CD4-positive, alpha-beta memory T cell (primary cell): ENCODE measurements at regions not wholly inside any gene's neighbourhood (a gene's known extent, or its start where the extent isn't known, plus 50 kb on each side); places are given as distances from the start of the nearest gene placed in this dataset.

Source experiments
- CTCF ChIA-PET: fragments of 350-600 bp; sonication (Branson Sonifier 250); formaldehyde crosslinking; loops from one replicate; lab custom pipeline; 2021; ENCODE audit warnings: inconsistent platforms; ENCODE audit not compliant: partially characterized antibody; lab: Charles Lee
- POLR2A ChIA-PET: fragments of 350-600 bp; sonication (Branson Sonifier 250); formaldehyde crosslinking; loops from one replicate; lab custom pipeline; 2021; ENCODE audit not compliant: partially characterized antibody; lab: Charles Lee
- DNase-seq, 5 donors: peaks; one replicate each; pipeline versions ENCODE4 v3.0.0 to v3.0.0-alpha.2; 2020 to 2022; ENCODE audit warnings: mixed read lengths in 1 of 5
- H3K27ac ChIP-seq: one replicate; pipeline ENCODE4 v1.7.0; 2013; ENCODE audit warnings: low read depth, low read length
- H3K27me3 ChIP-seq: 2 replicates; pipeline ENCODE4 v1.7.0; 2013; ENCODE audit warnings: mild to moderate bottlenecking, low read length, moderate library complexity; ENCODE audit not compliant: insufficient read depth
- H3K36me3 ChIP-seq: 2 replicates; pipeline ENCODE4 v1.7.0; 2013; ENCODE audit warnings: mild to moderate bottlenecking, low read length, moderate library complexity; ENCODE audit not compliant: insufficient read depth
- H3K4me1 ChIP-seq: 2 replicates; pipeline ENCODE4 v1.7.0; 2013; ENCODE audit warnings: mild to moderate bottlenecking, low read length, moderate library complexity; ENCODE audit not compliant: insufficient read depth
- H3K4me3 ChIP-seq, 2 donors: one replicate each; pipeline ENCODE4 v1.7.0; 2013; ENCODE audit warnings: low read length in 2 of 2, mild to moderate bottlenecking in 1 of 2
- H3K9me3 ChIP-seq, 2 donors: one replicate each; pipeline ENCODE4 v1.7.0; 2013; ENCODE audit warnings: low read length in 2 of 2, control low read depth in 1 of 2; ENCODE audit not compliant: control insufficient read depth in 1 of 2
- H3K27ac Mint-ChIP-seq, 7 donors: one replicate each; pipeline ENCODE4 v1.8.0; 2020 to 2021; ENCODE audit warnings: mixed read lengths in 7 of 7, mild to moderate bottlenecking in 6 of 7, inconsistent platforms in 3 of 7, moderate library complexity in 3 of 7
- H3K27me3 Mint-ChIP-seq, 2 donors: one replicate each; pipeline ENCODE4 v1.8.0; 2020 to 2021; ENCODE audit warnings: mixed read lengths in 2 of 2
- H3K36me3 Mint-ChIP-seq, 2 donors: one replicate each; pipeline ENCODE4 v1.8.0; 2020 to 2021; ENCODE audit warnings: mixed read lengths in 2 of 2, inconsistent platforms in 1 of 2, mild to moderate bottlenecking in 1 of 2
- H3K4me1 Mint-ChIP-seq, 4 donors: one replicate each; pipeline ENCODE4 v1.8.0; 2020 to 2021; ENCODE audit warnings: mixed read lengths in 4 of 4, mild to moderate bottlenecking in 1 of 4
- H3K4me3 Mint-ChIP-seq, 8 donors: one replicate each; pipeline ENCODE4 v1.8.0; 2020 to 2021; ENCODE audit warnings: mixed read lengths in 8 of 8, mild to moderate bottlenecking in 7 of 8, moderate library complexity in 6 of 8, inconsistent platforms in 3 of 8
- H3K9me3 Mint-ChIP-seq, 8 donors: one replicate each; pipeline ENCODE4 v1.8.0; 2020 to 2021; ENCODE audit warnings: mixed read lengths in 8 of 8, mild to moderate bottlenecking in 5 of 8, inconsistent platforms in 3 of 8, moderate library complexity in 1 of 8
- intact Hi-C: fragments of 100-400 bp; cut with micrococcal nuclease; formaldehyde crosslinking; loops from one replicate; pipeline ENCODE4 v1.15.1; 2023

DNA sequence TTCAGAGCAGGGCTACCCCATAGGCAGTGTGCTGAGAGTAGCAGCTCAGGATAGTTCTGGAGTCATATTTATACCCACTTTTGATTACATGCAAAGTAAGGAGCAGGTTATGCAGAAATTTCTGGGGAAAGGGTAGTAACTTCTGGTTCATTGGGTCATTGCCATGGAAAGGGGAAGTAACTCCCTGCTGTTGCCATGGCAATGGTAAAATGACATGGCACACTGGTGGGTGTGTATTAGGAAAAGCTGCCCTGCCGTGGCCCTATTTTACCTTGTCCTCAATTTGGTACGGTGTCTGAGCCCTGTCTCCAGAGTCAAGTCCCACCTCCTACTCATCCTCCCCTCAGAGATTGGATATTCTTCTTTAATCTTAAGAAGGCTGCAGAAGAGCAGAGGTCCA is 526.7 kb upstream of the TYRP1 start:
- no peak for DNase-seq
- intact Hi-C loops, result loop anchor here (5.0 kb wide), 1 partner anchor 41 kb away; no protein-coding TSS in a partner anchor
- H3K9me3 Mint-ChIP-seq, result peaks cover 3 to 27% (median 16%) of the 10 kb centered on the region in 8 donors
- H3K36me3 ChIP-seq, result no peaks in the 10 kb centered on the region
- no peak overlapping the region for H3K27ac ChIP-seq
- no peak overlapping the region for H3K27ac Mint-ChIP-seq
- H3K4me3 Mint-ChIP-seq, result no peak overlapping the region
- H3K9me3 ChIP-seq, result no peaks in the 10 kb centered on the region
- ChIA-PET POLR2A (no interaction called here), CTCF (no interaction called here)
- no peaks in the 10 kb centered on the region for H3K36me3 Mint-ChIP-seq
- H3K4me1 Mint-ChIP-seq, result no peaks in the 10 kb centered on the region
- H3K27me3 ChIP-seq, result no peaks in the 10 kb centered on the region
- no peak overlapping the region for H3K4me3 ChIP-seq
- H3K4me1 ChIP-seq, result no peaks in the 10 kb centered on the region
- H3K27me3 Mint-ChIP-seq, result no peaks in the 10 kb centered on the region

DNA sequence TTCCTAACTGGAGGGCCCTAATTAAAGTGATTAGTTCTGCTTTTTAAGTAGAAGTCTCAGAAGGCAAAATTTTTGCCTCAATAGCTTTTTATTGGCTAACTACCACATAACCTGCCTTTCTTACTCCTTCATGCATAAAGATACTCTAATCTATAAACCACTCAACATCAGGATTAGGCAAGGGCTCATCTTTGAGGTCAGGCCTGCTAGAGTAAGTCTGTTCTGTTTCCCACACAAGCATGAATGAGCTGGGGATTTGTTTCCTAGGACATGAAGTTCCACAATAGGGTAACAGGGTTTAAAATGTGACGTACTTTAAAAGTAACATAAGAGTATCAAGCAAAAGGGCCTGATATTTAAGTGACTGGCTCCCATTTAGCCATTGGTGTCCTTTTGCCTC is 522.7 kb upstream of the TYRP1 start:
- no peaks in the 10 kb centered on the region for H3K4me1 Mint-ChIP-seq
- no peaks in the 10 kb centered on the region for H3K27me3 Mint-ChIP-seq
- Histone ChIP-seq H3K9me3 (no peaks in the 10 kb centered on the region), H3K36me3 (no peaks in the 10 kb centered on the region), H3K4me3 (no peak overlapping the region), H3K27me3 (no peaks in the 10 kb centered on the region), H3K27ac (no peak overlapping the region), H3K4me1 (no peaks in the 10 kb centered on the region)
- peaks cover 3 to 29% (median 20%) of the 10 kb centered on the region in 8 donors for H3K9me3 Mint-ChIP-seq
- intact Hi-C loops, result no loop called here
- H3K27ac Mint-ChIP-seq, result no peak overlapping the region
- CTCF ChIA-PET, result no interaction called here
- DNase-seq, result no peak
- no peaks in the 10 kb centered on the region for H3K36me3 Mint-ChIP-seq
- no peak overlapping the region for H3K4me3 Mint-ChIP-seq
- POLR2A ChIA-PET, result no interaction called here

DNA sequence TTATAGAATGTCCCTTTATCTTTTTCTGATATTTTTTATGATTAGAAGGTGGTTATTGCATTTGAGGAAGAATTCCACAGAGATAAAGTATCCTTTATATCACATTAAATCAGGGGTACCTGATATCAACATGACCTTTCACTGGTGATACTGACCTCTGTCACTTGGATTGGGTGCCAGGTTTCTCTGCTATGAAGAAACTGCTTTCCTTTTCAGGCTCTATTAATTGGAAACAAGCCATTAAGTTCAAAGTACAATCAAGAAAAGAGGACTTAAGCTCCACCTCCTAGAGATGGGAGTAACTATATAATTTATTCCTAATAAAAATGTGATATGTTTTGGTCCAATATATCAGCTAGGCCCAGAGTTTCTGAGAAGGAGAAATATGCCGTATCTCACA is 514.6 kb upstream of the TYRP1 start:
- Mint-ChIP-seq H3K4me3 (no peak overlapping the region), H3K9me3 (peaks cover 0 to 28% (median 20%) of the 10 kb centered on the region in 8 donors), H3K27ac (no peak overlapping the region), H3K27me3 (no peaks in the 10 kb centered on the region), H3K4me1 (peaks cover 0 to 2% (median 0%) of the 10 kb centered on the region in 4 donors), H3K36me3 (no peaks in the 10 kb centered on the region)
- Histone ChIP-seq H3K36me3 (no peaks in the 10 kb centered on the region), H3K27me3 (no peaks in the 10 kb centered on the region), H3K4me1 (no peaks in the 10 kb centered on the region), H3K27ac (no peak overlapping the region), H3K4me3 (no peak overlapping the region), H3K9me3 (peaks cover 0 to 4% of the 10 kb centered on the region in 2 donors)
- no peak for DNase-seq
- CTCF ChIA-PET, result no interaction called here
- POLR2A ChIA-PET, result no interaction called here
- intact Hi-C loops, result no loop called here

DNA sequence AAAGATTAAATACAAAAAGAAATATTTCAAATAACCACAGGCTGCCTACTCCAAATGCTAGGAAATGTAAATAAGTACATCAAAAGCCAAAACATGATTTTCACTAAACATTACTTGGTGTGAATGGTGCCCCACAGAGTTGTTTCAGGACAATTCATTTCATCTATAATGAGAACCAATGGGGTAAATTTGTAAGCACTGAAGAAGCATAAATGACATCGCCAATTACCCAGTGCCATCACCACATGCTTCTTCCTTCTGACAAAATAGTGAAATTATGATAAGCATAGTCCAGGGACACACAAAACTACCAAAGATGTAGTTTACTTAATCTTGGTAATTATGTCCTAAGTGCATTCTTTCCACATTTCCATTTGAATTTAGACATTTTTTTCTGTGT is 510.4 kb upstream of the TYRP1 start:
- CTCF ChIA-PET, result no interaction called here
- no peak for DNase-seq
- no peaks in the 10 kb centered on the region for H3K36me3 ChIP-seq
- no peak overlapping the region for H3K4me3 ChIP-seq
- H3K4me1 ChIP-seq, result no peaks in the 10 kb centered on the region
- Mint-ChIP-seq H3K9me3 (peaks cover 2 to 40% (median 23%) of the 10 kb centered on the region in 8 donors), H3K4me1 (peaks cover 0 to 2% (median 0%) of the 10 kb centered on the region in 4 donors), H3K27me3 (no peaks in the 10 kb centered on the region), H3K4me3 (no peak overlapping the region), H3K36me3 (no peaks in the 10 kb centered on the region), H3K27ac (no peak overlapping the region)
- H3K27ac ChIP-seq, result no peak overlapping the region
- H3K27me3 ChIP-seq, result no peaks in the 10 kb centered on the region
- intact Hi-C loops, result no loop called here
- H3K9me3 ChIP-seq, result peaks cover 0 to 4% of the 10 kb centered on the region in 2 donors
- POLR2A ChIA-PET, result no interaction called here

DNA sequence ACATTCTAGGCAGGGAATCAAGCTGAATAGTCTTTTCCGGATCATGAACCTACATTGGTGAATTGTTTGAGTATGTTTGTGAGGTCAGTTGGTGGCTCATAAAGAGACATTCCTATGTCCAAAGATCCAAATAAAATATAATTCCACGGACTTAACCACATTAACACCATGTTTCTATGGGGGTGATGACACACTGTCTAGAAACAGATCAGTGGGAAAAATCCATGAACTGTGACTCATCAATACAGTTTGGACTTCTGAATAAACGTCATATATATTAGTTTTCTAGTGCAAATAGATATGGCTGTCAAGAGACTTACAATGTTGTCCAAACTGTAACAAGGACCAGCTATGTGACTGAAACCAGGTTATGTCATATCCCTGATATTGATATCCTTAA is 509.9 kb upstream of the TYRP1 start:
- CTCF ChIA-PET, result no interaction called here
- H3K36me3 Mint-ChIP-seq, result no peaks in the 10 kb centered on the region
- POLR2A ChIA-PET, result no interaction called here
- intact Hi-C loops, result no loop called here
- no peak overlapping the region for H3K27ac ChIP-seq
- H3K27me3 Mint-ChIP-seq, result no peaks in the 10 kb centered on the region
- H3K4me1 Mint-ChIP-seq, result peaks cover 0 to 2% (median 0%) of the 10 kb centered on the region in 4 donors
- H3K9me3 ChIP-seq, result peaks cover 0 to 4% of the 10 kb centered on the region in 2 donors
- H3K27ac Mint-ChIP-seq, result no peak overlapping the region
- H3K4me3 ChIP-seq, result no peak overlapping the region
- no peaks in the 10 kb centered on the region for H3K36me3 ChIP-seq
- H3K4me1 ChIP-seq, result no peaks in the 10 kb centered on the region
- no peak for DNase-seq
- H3K9me3 Mint-ChIP-seq, result peaks cover 2 to 38% (median 23%) of the 10 kb centered on the region in 8 donors
- H3K27me3 ChIP-seq, result no peaks in the 10 kb centered on the region
- H3K4me3 Mint-ChIP-seq, result no peak overlapping the region

DNA sequence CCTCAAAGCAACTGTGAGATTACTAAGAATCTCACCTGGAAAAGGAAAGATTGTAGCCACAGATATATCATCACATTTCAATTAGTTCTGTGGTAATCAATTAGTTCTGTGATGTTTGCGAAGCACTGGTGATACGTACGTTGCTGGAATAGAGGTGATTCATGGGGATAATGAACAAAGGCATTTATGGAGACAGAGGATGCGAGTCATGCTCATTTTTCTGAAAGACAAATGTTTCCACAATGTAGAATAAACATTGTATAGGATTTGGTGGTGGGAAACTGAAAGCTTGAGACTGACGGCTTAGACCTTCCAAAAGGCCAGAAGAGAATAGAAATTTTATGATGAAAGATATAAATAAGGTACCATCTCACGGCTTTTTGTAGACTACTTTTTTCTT is 507.3 kb upstream of the TYRP1 start:
- POLR2A ChIA-PET, result no interaction called here
- no peak overlapping the region for H3K4me3 ChIP-seq
- no peaks in the 10 kb centered on the region for H3K36me3 ChIP-seq
- Mint-ChIP-seq H3K36me3 (no peaks in the 10 kb centered on the region), H3K9me3 (peaks cover 2 to 36% (median 22%) of the 10 kb centered on the region in 8 donors), H3K4me1 (peaks cover 0 to under 1% (median 0%) of the 10 kb centered on the region in 4 donors), H3K4me3 (no peak overlapping the region), H3K27me3 (no peaks in the 10 kb centered on the region), H3K27ac (no peak overlapping the region)
- H3K27me3 ChIP-seq, result no peaks in the 10 kb centered on the region
- no peak for DNase-seq
- CTCF ChIA-PET, result no interaction called here
- intact Hi-C loops, result no loop called here
- H3K9me3 ChIP-seq, result peaks cover 0 to 3% of the 10 kb centered on the region in 2 donors
- no peaks in the 10 kb centered on the region for H3K4me1 ChIP-seq
- no peak overlapping the region for H3K27ac ChIP-seq

DNA sequence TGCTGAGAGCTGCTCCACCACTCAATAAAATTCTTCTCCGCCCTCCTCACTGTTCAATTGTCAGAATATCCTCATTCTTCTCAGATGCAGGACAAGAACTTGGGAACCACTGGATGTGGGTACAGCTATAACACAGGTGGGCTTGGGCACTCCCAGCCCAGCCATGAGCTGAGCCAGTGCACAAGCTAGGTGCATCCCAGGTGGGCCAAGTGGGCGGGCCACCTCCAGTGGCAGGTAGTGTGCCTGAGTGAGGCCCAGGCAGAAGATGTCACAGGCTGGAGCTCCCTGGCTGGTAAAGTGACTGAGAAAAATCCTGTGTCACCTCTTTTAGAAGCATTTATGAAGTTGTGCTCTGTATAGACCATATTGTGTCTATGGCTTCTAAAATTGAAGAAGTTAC is 501.6 kb upstream of the TYRP1 start:
- Histone ChIP-seq H3K9me3 (no peaks in the 10 kb centered on the region), H3K27ac (no peak overlapping the region), H3K4me1 (no peaks in the 10 kb centered on the region), H3K27me3 (no peaks in the 10 kb centered on the region), H3K4me3 (no peak overlapping the region), H3K36me3 (no peaks in the 10 kb centered on the region)
- H3K27ac Mint-ChIP-seq, result no peak overlapping the region
- ChIA-PET POLR2A (no interaction called here), CTCF (no interaction called here)
- H3K36me3 Mint-ChIP-seq, result no peaks in the 10 kb centered on the region
- no peak overlapping the region for H3K4me3 Mint-ChIP-seq
- H3K9me3 Mint-ChIP-seq, result peaks cover 0 to 27% (median 12%) of the 10 kb centered on the region in 8 donors
- H3K27me3 Mint-ChIP-seq, result no peaks in the 10 kb centered on the region
- DNase-seq, result no peak
- intact Hi-C loops, result no loop called here
- no peaks in the 10 kb centered on the region for H3K4me1 Mint-ChIP-seq

DNA sequence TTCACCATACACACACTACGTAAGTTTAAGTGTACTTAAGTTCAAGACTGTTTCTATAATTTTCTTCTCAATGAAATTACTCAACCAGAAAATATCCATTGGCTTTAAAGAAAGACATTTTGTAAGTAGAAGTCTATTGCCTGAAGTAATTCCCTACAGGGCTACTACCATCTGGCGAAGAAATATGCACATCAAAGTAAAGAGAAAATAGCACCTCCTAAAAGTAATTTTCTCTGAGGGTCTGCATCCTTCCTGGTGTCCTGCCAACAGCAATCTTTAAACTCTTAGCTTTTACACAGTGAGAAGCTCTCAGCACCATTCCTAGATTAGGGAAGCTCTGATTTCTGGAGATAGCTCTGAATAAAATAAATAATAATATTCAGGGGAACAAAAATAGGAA is 498.5 kb upstream of the TYRP1 start:
- Mint-ChIP-seq H3K27ac (no peak overlapping the region), H3K9me3 (peaks cover 0 to 20% (median 5%) of the 10 kb centered on the region in 8 donors), H3K4me1 (no peaks in the 10 kb centered on the region), H3K4me3 (no peak overlapping the region), H3K27me3 (no peaks in the 10 kb centered on the region), H3K36me3 (no peaks in the 10 kb centered on the region)
- intact Hi-C loops, result no loop called here
- POLR2A ChIA-PET, result no interaction called here
- H3K27ac ChIP-seq, result no peak overlapping the region
- CTCF ChIA-PET, result no interaction called here
- no peaks in the 10 kb centered on the region for H3K27me3 ChIP-seq
- H3K4me3 ChIP-seq, result no peak overlapping the region
- no peaks in the 10 kb centered on the region for H3K36me3 ChIP-seq
- no peaks in the 10 kb centered on the region for H3K4me1 ChIP-seq
- no peaks in the 10 kb centered on the region for H3K9me3 ChIP-seq
- DNase-seq, result no peak
